NB4 (cell line): ENCODE measurements at regions not wholly inside any gene's neighbourhood (a gene's known extent, or its start where the extent isn't known, plus 50 kb on each side); places are given as distances from the start of the nearest gene placed in this dataset.

Experiments
- MAX ChIP-seq: IDR thresholded peaks from 2 replicates; pipeline ENCODE4 v1.6.1; 2011; ENCODE audit warnings: low read depth, low read length
- MYC ChIP-seq: IDR thresholded peaks from 2 replicates; pipeline ENCODE4 v1.6.1; 2011; ENCODE audit warnings: low read depth, low read length
- POLR2A ChIP-seq: IDR thresholded peaks from 2 replicates; pipeline ENCODE4 v1.6.1; 2011; ENCODE audit warnings: mild to moderate bottlenecking; ENCODE audit not compliant: insufficient read length; ENCODE audit errors: extremely low read depth
- TF ChIP-seq, protein P1 (sequence below): IDR thresholded peaks from one replicate; pipeline ENCODE4 v1.5.1; 2012; ENCODE audit warnings: low read depth, low read length

GRCh38 chr2:238763471-238763995 lies 84.4 kb upstream of the TWIST2 start:
- TF ChIP-seq POLR2A (no peak), MYC (no peak), MAX (no peak)
- TF ChIP-seq, protein P1, sequence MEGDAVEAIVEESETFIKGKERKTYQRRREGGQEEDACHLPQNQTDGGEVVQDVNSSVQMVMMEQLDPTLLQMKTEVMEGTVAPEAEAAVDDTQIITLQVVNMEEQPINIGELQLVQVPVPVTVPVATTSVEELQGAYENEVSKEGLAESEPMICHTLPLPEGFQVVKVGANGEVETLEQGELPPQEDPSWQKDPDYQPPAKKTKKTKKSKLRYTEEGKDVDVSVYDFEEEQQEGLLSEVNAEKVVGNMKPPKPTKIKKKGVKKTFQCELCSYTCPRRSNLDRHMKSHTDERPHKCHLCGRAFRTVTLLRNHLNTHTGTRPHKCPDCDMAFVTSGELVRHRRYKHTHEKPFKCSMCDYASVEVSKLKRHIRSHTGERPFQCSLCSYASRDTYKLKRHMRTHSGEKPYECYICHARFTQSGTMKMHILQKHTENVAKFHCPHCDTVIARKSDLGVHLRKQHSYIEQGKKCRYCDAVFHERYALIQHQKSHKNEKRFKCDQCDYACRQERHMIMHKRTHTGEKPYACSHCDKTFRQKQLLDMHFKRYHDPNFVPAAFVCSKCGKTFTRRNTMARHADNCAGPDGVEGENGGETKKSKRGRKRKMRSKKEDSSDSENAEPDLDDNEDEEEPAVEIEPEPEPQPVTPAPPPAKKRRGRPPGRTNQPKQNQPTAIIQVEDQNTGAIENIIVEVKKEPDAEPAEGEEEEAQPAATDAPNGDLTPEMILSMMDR: no peak
